LNCaP clone FGC (cell line): ENCODE measurements at regions not wholly inside any gene's neighbourhood (a gene's known extent, or its start where the extent isn't known, plus 50 kb on each side); places are given as distances from the start of the nearest gene placed in this dataset.

Experiments
- DNase-seq: peaks from one replicate; pipeline ENCODE4 v3.0.0-alpha.2; 2011; ENCODE audit warnings: low read depth
- H3K4me3 ChIP-seq: 2 replicates; pipeline ENCODE4 v1.5.1; 2011; ENCODE audit warnings: mild to moderate bottlenecking, low read depth, low read length, control low read depth
- TF ChIP-seq, protein P1 (sequence below): IDR thresholded peaks from 2 replicates; pipeline ENCODE4 v1.5.1; 2012; ENCODE audit warnings: mild to moderate bottlenecking; ENCODE audit not compliant: control insufficient read depth, insufficient read depth; ENCODE audit errors: extremely low read depth

DNA sequence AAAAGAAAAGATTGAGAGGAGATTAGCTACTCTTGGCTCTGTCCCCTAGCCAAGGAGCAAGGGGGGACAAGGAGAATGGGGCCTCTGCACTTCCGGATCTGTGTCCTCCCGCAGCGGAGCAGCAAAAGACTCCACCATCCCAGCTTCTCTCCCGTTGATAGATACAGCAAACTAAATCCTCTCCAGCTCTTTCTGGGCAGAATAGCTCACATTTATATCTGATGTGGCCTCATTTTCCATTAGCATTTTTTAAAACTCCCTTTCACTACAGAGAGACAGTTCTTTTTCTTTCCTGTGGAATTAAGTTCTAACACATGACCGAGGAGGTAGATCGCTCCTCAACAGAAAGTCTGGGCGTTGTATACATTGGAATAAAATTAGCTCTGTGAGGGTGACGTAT is 260.9 kb upstream of the SOX4 start:
- TF ChIP-seq, protein P1, sequence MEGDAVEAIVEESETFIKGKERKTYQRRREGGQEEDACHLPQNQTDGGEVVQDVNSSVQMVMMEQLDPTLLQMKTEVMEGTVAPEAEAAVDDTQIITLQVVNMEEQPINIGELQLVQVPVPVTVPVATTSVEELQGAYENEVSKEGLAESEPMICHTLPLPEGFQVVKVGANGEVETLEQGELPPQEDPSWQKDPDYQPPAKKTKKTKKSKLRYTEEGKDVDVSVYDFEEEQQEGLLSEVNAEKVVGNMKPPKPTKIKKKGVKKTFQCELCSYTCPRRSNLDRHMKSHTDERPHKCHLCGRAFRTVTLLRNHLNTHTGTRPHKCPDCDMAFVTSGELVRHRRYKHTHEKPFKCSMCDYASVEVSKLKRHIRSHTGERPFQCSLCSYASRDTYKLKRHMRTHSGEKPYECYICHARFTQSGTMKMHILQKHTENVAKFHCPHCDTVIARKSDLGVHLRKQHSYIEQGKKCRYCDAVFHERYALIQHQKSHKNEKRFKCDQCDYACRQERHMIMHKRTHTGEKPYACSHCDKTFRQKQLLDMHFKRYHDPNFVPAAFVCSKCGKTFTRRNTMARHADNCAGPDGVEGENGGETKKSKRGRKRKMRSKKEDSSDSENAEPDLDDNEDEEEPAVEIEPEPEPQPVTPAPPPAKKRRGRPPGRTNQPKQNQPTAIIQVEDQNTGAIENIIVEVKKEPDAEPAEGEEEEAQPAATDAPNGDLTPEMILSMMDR, result no peak
- DNase-seq, result no peak
- H3K4me3 ChIP-seq, result no peak overlapping the region

DNA sequence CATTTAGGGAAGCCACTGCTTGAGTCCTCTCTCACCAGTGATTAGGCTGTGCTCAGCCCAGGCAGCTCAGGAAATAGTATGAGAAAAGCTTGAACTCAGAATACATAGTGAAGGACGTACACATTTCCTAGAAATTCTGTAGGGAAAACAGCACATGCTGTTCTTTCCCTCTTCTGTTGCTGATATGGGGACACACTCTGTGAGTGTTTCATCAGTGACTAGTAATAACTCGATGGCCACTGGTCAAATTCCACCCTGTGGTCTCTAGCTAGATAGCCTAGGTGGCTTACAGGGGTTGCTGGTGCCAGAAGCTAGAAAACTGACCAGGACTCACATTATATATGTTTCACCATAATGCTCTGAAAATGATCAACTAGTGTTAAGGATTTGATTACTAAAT is 259.8 kb upstream of the SOX4 start:
- no peak for DNase-seq
- no peak overlapping the region for H3K4me3 ChIP-seq
- TF ChIP-seq, protein P1, result no peak

DNA sequence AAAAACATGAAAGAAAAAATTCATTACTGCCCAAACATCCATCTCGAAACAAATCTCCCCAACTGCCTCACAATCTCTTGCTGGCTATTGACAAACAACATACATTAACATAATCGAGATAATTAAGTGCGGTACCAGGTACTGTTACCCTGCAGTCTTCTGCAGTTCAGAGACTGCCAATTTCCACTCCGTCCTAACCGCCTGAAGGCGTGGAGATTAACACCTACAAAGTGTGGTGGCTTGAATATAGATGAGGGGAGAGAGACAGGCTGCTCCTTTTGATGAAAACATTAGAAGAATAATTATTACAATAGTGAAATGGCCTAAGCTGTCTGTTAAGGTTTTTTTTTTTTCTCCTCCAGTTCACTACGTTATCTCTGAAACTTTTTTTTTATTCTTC is 258.9 kb upstream of the SOX4 start:
- TF ChIP-seq, protein P1, result no peak
- no peak overlapping the region for H3K4me3 ChIP-seq
- DNase-seq, result no peak

DNA sequence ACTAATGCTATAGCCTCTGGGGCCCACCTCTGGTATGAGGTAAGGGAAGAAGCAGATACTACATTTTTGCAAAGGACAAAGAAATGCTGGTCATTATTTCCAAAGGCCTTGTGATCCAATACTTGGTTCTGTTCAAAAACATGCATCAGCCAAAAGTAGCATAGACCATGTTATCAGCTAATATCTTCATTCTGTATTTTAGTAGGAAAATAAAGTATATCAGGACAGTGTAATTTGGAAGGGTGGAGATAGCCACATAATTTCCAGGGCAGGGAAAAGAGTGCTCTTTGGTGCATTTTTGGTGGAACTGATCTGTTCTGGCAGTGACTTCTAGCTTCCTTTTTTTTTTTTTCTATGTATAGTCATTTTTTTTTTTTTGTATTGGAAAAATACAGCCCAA is 258.0 kb upstream of the SOX4 start:
- no peak for DNase-seq
- TF ChIP-seq, protein P1, result no peak
- H3K4me3 ChIP-seq, result no peak overlapping the region

DNA sequence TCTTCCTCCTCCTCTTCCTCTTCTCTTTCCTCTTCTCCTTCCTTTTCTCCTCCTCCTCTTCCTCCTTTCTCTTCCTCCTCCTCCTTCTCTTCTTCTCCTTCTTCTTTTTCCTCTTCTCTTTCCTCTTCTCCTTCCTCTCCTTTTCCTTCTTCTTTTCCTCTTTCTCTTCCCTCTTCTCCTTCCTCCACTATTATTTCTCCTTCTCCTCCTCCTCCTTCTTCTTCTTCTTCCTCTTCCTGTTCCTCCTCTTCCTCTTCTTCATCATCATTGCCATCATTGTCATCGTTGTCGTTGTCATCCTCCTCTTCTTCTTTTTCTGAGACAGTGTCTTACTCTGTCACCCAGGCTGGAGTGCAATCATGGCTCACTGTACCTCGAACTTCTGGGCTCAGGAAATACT is 256.3 kb upstream of the SOX4 start:
- TF ChIP-seq, protein P1, result no peak
- no peak for DNase-seq
- H3K4me3 ChIP-seq, result no peak overlapping the region

DNA sequence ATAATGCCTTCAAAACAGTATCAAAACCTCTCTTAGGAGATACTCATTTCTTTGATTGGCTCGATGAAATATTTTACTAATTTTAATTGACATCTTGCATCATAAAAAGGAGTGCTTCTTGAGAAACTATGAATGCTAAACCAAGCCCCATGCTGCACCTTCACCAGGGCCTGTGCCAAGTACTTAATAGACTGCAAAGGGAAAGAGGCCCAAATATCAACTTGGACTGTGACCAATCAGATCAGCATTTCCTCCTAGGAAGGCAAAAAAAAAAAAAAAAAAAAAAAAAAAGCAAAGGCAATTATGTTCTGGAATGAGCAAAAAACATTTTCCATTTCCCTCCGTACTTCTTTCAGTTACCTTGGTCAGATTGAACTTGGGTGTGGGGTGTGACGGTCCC is 253.0 kb upstream of the SOX4 start:
- TF ChIP-seq, protein P1, result no peak
- no peak for DNase-seq
- H3K4me3 ChIP-seq, result no peak overlapping the region

DNA sequence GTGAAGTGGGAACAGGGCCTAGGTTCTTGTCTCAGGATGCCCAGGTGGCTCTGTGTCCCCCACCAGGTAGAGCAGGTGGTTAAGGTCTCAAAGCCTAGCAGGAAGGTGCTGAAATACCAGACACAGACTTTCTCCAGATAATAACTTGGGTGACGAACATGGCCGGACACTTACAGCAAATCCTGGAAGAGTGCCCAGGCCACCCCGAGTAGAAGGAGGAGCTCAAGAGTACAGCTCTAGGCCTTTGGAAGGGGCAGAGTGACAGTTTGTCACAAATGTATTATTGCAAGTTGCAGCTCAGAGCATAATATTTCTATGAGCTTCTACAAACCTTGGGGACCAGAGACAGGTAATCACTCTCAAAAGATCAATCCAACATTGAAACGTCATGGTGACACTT is 251.6 kb upstream of the SOX4 start:
- no peak for DNase-seq
- TF ChIP-seq, protein P1, result no peak
- no peak overlapping the region for H3K4me3 ChIP-seq
